K562 (cell line): ENCODE measurements at regions not wholly inside any gene's neighbourhood (a gene's known extent, or its start where the extent isn't known, plus 50 kb on each side); places are given as distances from the start of the nearest gene placed in this dataset.

Source experiments
- ATAC-seq: fragments of 200-7000 bp; cut with Tn5 transposase; 3 replicates; pipeline ENCODE4 v1.9.1; 2020; ENCODE audit warnings: moderate library complexity
- BruUV-seq: library from RNA; stranded (reverse); fragments of 400-500 nt; replicated peaks from 2 replicates; lab custom pipeline; 2021; lab: Mats Ljungman, UMichigan
- CTCF ChIA-PET: fragments of 300-600 bp; formaldehyde crosslinking; extraction: SDS; loops from one replicate; lab custom pipeline; 2021; ENCODE audit warnings: low intra/inter-chr PET ratio; lab: Yijun Ruan, JAX
- POLR2A ChIA-PET: fragments of 300-600, 350-650 bp; sonication (Branson Sonifier 250); formaldehyde crosslinking; extraction: SDS; loops from one replicate; lab custom pipeline; 2021; ENCODE audit warnings: antibody characterized with exemption, inconsistent platforms; lab: Yijun Ruan, JAX
- DNase-seq, 4 experiments: peaks; one replicate each; pipeline versions ENCODE4 v3.0.0 to v3.0.0-alpha.2; 2011 to 2018; ENCODE audit warnings: low spot score in 3 of 4, mixed read lengths in 3 of 4; ENCODE audit errors: extremely low read depth in 1 of 4
- FAIRE-seq: peaks from 2 replicates; lab custom pipeline; 2011; peaks lifted over from hg19 to GRCh38; lab: Jason Lieb, UNC
- H2AFZ ChIP-seq: 2 replicates; pipeline ENCODE4 v1.6.0; 2011; ENCODE audit warnings: low read depth, low read length, control low read depth, inconsistent platforms
- H3K27ac ChIP-seq: fragments of 200-600 bp; 3 replicates; pipeline ENCODE4 v1.8.0; 2011; ENCODE audit warnings: low read depth, mild to moderate bottlenecking, control low read depth, inconsistent platforms, low read length, moderate library complexity, mixed read lengths; ENCODE audit errors: extremely low read depth
- H3K27me3 ChIP-seq, 2 experiments: fragments of 300-600 bp in 1 of 2; 2 replicates in 1 of 2; 3 replicates in 1 of 2; pipeline versions ENCODE4 v1.6.0 to v1.8.0; 2011; ENCODE audit warnings: inconsistent platforms in 2 of 2, low read length in 2 of 2, mild to moderate bottlenecking in 1 of 2, mixed read lengths in 1 of 2, moderate library complexity in 1 of 2; ENCODE audit not compliant: control insufficient read depth in 2 of 2, insufficient read depth in 2 of 2
- H3K36me3 ChIP-seq: fragments of 300-600 bp; 3 replicates; pipeline ENCODE4 v1.8.0; 2011; ENCODE audit warnings: mild to moderate bottlenecking, low read length, inconsistent platforms; ENCODE audit not compliant: control insufficient read depth, insufficient read depth
- H3K4me1 ChIP-seq, 2 experiments: fragments of 200-600 bp in 1 of 2; replicated peaks in 1 of 2; 2 replicates in 1 of 2; 3 replicates in 1 of 2; pipeline versions ENCODE4 v1.5.1 to v1.8.0; 2011; ENCODE audit warnings: inconsistent platforms in 2 of 2, low read length in 2 of 2, mild to moderate bottlenecking in 1 of 2, mixed read lengths in 1 of 2, moderate library complexity in 1 of 2; ENCODE audit not compliant: control insufficient read depth in 2 of 2, insufficient read depth in 2 of 2
- H3K4me2 ChIP-seq: 2 replicates; pipeline ENCODE4 v1.6.1; 2011; ENCODE audit warnings: low read length, control low read depth, inconsistent platforms, mixed read lengths; ENCODE audit not compliant: insufficient read depth
- H3K4me3 ChIP-seq: fragments of 200-600 bp; sonication (generic), shearing (Covaris generic); 2 replicates; pipeline ENCODE4 v1.5.1; 2016; ENCODE audit warnings: control low read depth, inconsistent platforms
- H3K79me2 ChIP-seq: fragments of 200-600 bp; 3 replicates; pipeline ENCODE4 v1.8.0; 2011; ENCODE audit warnings: low read length, inconsistent platforms; ENCODE audit not compliant: control insufficient read depth, insufficient read depth
- H3K9ac ChIP-seq, 2 experiments: 2 replicates each; pipeline versions ENCODE4 v1.6.0 to v1.6.1; 2011; ENCODE audit warnings: low read depth in 2 of 2, low read length in 2 of 2, control low read depth in 1 of 2, inconsistent platforms in 1 of 2, mild to moderate bottlenecking in 1 of 2, mixed read lengths in 1 of 2; ENCODE audit not compliant: insufficient read depth in 1 of 2
- H3K9me1 ChIP-seq: one replicate; pipeline ENCODE4 v1.6.0; 2011; ENCODE audit warnings: inconsistent platforms, mild to moderate bottlenecking, low read length, moderate library complexity; ENCODE audit not compliant: control insufficient read depth, insufficient read depth
- H3K9me3 ChIP-seq: replicated peaks from 2 replicates; pipeline ENCODE4 v1.5.1; 2011; ENCODE audit warnings: low read depth, low read length, inconsistent platforms; ENCODE audit not compliant: control insufficient read depth, insufficient read depth
- H4K20me1 ChIP-seq: replicated peaks from 2 replicates; pipeline ENCODE4 v1.6.1; 2011; ENCODE audit warnings: low read length, inconsistent platforms, mixed read lengths; ENCODE audit not compliant: control insufficient read depth, insufficient read depth
- MCM2 ChIP-seq: fragments of 450-650 bp; IDR thresholded peaks from 2 replicates; pipeline ENCODE4 v1.6.1; 2017; ENCODE audit warnings: low read depth, mild to moderate bottlenecking
- SPI1 ChIP-seq: IDR thresholded peaks from 2 replicates; pipeline ENCODE4 v1.6.1; 2011; ENCODE audit warnings: low read depth, low read length, control low read depth, borderline replicate concordance
- WGBS: fragments of 100-300 bp; shearing (Covaris generic); methylation state at CpG from one replicate; pipeline ENCODE4 v1.1.6; 2016; ENCODE audit warnings: low coverage, mixed read lengths; ENCODE audit not compliant: insufficient coverage; ENCODE audit errors: missing lambda C conversion rate; 5-methylcytosine and 5-hydroxymethylcytosine counted together
- in situ Hi-C: fragments of 300-500 bp; cut with MboI; formaldehyde crosslinking; loops from 4 replicates; pipeline ENCODE4 v1.15.0; 2018; ENCODE audit warnings: inconsistent platforms, mixed read lengths
- intact Hi-C: fragments of 100-400 bp; cut with micrococcal nuclease; formaldehyde crosslinking; loops from 2 replicates; pipeline ENCODE4 v1.14.2; 2022
- TF ChIP-seq, protein P1 (sequence below), 3 experiments: IDR thresholded peaks in 2 of 3; conservative IDR thresholded peaks in 1 of 3; 2 replicates each; pipeline ENCODE4 v1.5.1; 2011 to 2012; ENCODE audit warnings: low read length in 3 of 3, mild to moderate bottlenecking in 3 of 3, control low read depth in 2 of 3, improper control_type of control experiment in 1 of 3, inconsistent platforms in 1 of 3, low read depth in 1 of 3, mixed read lengths in 1 of 3, moderate library complexity in 1 of 3; ENCODE audit not compliant: insufficient read depth in 2 of 3

DNA sequence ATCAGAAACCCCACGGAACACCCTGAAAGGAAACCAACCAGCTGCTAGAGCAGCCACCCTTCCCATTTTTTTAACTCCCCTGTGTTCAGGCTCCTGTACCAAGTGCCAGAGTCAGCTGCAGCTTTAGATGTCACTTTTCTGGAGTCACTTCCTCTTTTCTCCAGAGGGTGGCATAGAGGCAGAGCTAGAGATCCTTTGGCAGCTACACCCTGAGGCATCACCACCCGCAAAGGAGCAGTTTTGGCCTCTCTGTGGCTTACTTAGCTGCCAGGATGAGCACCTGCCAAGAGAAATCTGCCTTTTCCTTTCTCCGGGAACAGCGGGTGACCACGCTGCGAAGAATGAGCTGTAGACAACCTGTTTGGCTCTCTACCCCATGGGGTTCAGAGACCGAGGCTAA lies 58.0 kb upstream of the CHRDL1 start:
- Histone ChIP-seq H3K27ac (no peak overlapping the region), H3K4me1 (no peaks in the 10 kb centered on the region; a peak in 1 of 5 replicates), H3K36me3 (no peaks in the 10 kb centered on the region), H3K4me2 (no peak overlapping the region), H4K20me1 (no peaks in the 10 kb centered on the region), H3K9me1 (no peaks in the 10 kb centered on the region), H3K27me3 (no peaks in the 10 kb centered on the region), H2AFZ (no peak overlapping the region), H3K79me2 (no peaks in the 10 kb centered on the region), H3K9me3 (no peaks in the 10 kb centered on the region), H3K9ac (no peak overlapping the region), H3K4me3 (no peak overlapping the region)
- intact Hi-C loops: no loop called here
- ChIA-PET CTCF (no interaction called here), POLR2A (interaction anchor here (0.7 kb wide), 1 partner anchor 669 kb away, joined by 3 read pairs; no protein-coding TSS in a partner anchor)
- FAIRE-seq: no peak
- in situ Hi-C loops: loop anchor here (5.0 to 25.0 kb wide), 3 partner anchors 384 to 691 kb away; no protein-coding TSS in a partner anchor
- 0% methylated on average over 3 of the region's 7 CpGs for WGBS
- ATAC-seq: 0 out of 3 replicates have a peak, but pooled peaks have one; percentile 40
- TF ChIP-seq MCM2: no peak
- peak; percentile 90 for TF ChIP-seq SPI1
- TF ChIP-seq, protein P1, sequence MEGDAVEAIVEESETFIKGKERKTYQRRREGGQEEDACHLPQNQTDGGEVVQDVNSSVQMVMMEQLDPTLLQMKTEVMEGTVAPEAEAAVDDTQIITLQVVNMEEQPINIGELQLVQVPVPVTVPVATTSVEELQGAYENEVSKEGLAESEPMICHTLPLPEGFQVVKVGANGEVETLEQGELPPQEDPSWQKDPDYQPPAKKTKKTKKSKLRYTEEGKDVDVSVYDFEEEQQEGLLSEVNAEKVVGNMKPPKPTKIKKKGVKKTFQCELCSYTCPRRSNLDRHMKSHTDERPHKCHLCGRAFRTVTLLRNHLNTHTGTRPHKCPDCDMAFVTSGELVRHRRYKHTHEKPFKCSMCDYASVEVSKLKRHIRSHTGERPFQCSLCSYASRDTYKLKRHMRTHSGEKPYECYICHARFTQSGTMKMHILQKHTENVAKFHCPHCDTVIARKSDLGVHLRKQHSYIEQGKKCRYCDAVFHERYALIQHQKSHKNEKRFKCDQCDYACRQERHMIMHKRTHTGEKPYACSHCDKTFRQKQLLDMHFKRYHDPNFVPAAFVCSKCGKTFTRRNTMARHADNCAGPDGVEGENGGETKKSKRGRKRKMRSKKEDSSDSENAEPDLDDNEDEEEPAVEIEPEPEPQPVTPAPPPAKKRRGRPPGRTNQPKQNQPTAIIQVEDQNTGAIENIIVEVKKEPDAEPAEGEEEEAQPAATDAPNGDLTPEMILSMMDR (IDR thresholded peaks at IDR 0.05 in 2 of 3, conservative IDR thresholded peaks at IDR 0.05 in 1 of 3; ENCODE audit: insufficient read depth in 2 of 3, low read depth in 1 of 3, low read length in 3 of 3): peak in 2 of 3 experiments; percentile 8 to 15; a peak in 1 of 6 replicates
- no TSS peak for BruUV-seq
- peak in 1 of 4 experiments; percentile 6 for DNase-seq
